ENCODE measurements at regions not wholly inside any gene's neighbourhood (a gene's known extent, or its start where the extent isn't known, plus 50 kb on each side); places are given as distances from the start of the nearest gene placed in this dataset.

- no peak for TF ChIP-seq CTCF (IDR thresholded peaks at IDR 0.05; ENCODE audit: low read depth, low read length, poor library complexity, severe bottlenecking)
- TF ChIP-seq EZH2phosphoT487 (IDR thresholded peaks at IDR 0.05; ENCODE audit: borderline replicate concordance, low read length): no peak
Measured at GRCh38 chr3:197450810-197451209, 105.0 kb downstream of the BDH1 start.
